ENCODE measurements at regions not wholly inside any gene's neighbourhood (a gene's known extent, or its start where the extent isn't known, plus 50 kb on each side); places are given as distances from the start of the nearest gene placed in this dataset.

DNA sequence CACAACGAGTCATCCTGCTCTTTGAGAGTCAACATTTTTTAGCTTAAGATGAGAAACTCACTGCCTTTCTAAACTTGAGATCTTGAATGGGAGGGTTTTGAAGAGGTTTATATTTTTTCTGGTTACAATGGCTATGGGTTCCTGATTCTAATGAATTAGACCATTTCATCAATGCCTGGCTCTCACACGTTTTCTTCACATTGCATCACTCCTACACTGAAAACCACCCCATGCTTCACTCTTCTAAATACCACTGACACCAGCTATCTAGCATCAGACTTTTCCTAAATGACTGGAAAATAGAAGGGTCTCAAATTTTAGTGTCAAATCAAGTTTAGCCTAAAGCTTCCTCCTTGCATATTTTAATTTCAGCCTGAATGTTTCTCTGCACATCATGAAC lies 606.1 kb upstream of the USP24 start:
- ChIA-PET CTCF (no interaction called here), POLR2A (no interaction called here)
- no peak for TF ChIP-seq CTCF (IDR thresholded peaks at IDR 0.05; ENCODE audit: insufficient read depth, low read length, missing control alignments)
- no peak for DNase-seq (ENCODE audit: low read depth, low spot score)
- H3K4me3 ChIP-seq (ENCODE audit: low read depth, low read length) = no peak overlapping the region

DNA sequence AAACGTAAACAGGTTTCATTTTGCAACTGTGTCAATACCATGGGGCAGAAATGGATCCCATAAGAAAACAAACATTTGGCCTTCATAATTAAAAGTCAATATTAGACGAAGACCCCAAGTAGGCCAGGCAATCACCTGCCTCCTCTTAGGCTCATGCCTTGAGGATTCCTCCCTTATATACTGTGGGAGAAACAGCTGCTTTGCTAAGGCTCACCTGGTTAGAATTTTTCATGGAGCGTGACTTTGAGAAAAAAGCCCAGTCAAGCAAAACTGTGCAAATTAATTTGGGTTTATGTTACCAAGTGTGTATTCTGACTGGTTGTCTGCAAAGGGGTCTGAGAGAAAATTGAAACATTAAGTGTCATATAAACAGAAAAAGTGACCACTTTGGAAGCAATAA lies 605.3 kb upstream of the USP24 start:
- TF ChIP-seq CTCF (IDR thresholded peaks at IDR 0.05; ENCODE audit: insufficient read depth, low read length, missing control alignments) = no peak
- ChIA-PET POLR2A (no interaction called here), CTCF (no interaction called here)
- DNase-seq (ENCODE audit: low read depth, low spot score) = no peak
- H3K4me3 ChIP-seq (ENCODE audit: low read depth, low read length) = no peak overlapping the region

- DNase-seq (ENCODE audit: low read depth, low spot score) = no peak
- TF ChIP-seq CTCF (IDR thresholded peaks at IDR 0.05; ENCODE audit: insufficient read depth, low read length, missing control alignments) = no peak
- H3K4me3 ChIP-seq (ENCODE audit: low read depth, low read length) = no peak overlapping the region
- ChIA-PET CTCF (no interaction called here), POLR2A (no interaction called here)
Measured at GRCh38 chr1:55819011-55819410, 603.8 kb upstream of the USP24 start.

GRCh38 chr1:55816456-55817426 lies 601.6 kb upstream of the USP24 start:
- ChIA-PET POLR2A (no interaction called here), CTCF (interaction anchor here (1.0 to 1.1 kb wide), 2 partner anchors 18 to 440 kb away, joined by 3 read pairs; no protein-coding TSS in a partner anchor)
- no peak overlapping the region for H3K4me3 ChIP-seq (ENCODE audit: low read depth, low read length)
- no peak for TF ChIP-seq CTCF (IDR thresholded peaks at IDR 0.05; ENCODE audit: insufficient read depth, low read length, missing control alignments)
- DNase-seq (ENCODE audit: low read depth, low spot score) = no peak

- CTCF ChIA-PET = interaction anchor here (1.1 kb wide), 1 partner anchor 440 kb away, joined by 3 read pairs; no protein-coding TSS in a partner anchor
- POLR2A ChIA-PET = no interaction called here
- no peak for TF ChIP-seq CTCF (IDR thresholded peaks at IDR 0.05; ENCODE audit: insufficient read depth, low read length, missing control alignments)
- DNase-seq (ENCODE audit: low read depth, low spot score) = no peak
- H3K4me3 ChIP-seq (ENCODE audit: low read depth, low read length) = no peak overlapping the region
Measured at GRCh38 chr1:55815745-55816455, 600.7 kb upstream of the USP24 start.

- ChIA-PET POLR2A (no interaction called here), CTCF (interaction anchor here (1.1 to 3.3 kb wide), 2 partner anchors 9 to 439 kb away, joined by 3 to 15 read pairs; no protein-coding TSS in a partner anchor)
- no peak for DNase-seq (ENCODE audit: low read depth, low spot score)
- no peak overlapping the region for H3K4me3 ChIP-seq (ENCODE audit: low read depth, low read length)
- TF ChIP-seq CTCF (IDR thresholded peaks at IDR 0.05; ENCODE audit: insufficient read depth, low read length, missing control alignments) = no peak
Measured at GRCh38 chr1:55814967-55815366, 599.8 kb upstream of the USP24 start.

Data from AG04449 (cell line).